Islet precursor cell (in vitro differentiated cells): ENCODE measurements at regions not wholly inside any gene's neighbourhood (a gene's known extent, or its start where the extent isn't known, plus 50 kb on each side); places are given as distances from the start of the nearest gene placed in this dataset.

Experiments used
- DNase-seq: peaks from one replicate; pipeline ENCODE4 v3.0.0-alpha.2; 2018

- peak; percentile 63 for DNase-seq
Observed at GRCh38 chr1:90778486-90778885, 61.4 kb upstream of the BARHL2 start.

- DNase-seq = no peak
Observed at GRCh38 chr1:90773812-90774211, 56.7 kb upstream of the BARHL2 start.

DNA sequence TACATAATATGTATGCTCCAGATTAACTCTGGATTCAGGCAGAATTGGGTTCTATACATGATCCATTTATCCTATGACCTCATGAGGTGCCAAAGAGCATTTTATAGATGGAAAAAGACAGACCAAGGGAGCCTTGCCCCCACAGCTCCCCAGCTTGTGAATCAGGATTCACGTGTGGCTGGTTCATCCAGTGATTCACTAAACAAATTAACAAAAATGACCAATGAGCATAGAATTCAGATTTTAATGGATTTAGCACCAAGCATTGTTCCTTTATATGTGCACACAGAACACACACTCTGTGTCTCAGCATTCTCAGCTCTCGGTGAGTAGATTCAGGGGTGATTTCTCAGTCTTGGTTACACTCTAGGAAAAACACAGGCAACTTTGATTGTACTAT lies 51.7 kb upstream of the BARHL2 start:
- DNase-seq = no peak

DNA sequence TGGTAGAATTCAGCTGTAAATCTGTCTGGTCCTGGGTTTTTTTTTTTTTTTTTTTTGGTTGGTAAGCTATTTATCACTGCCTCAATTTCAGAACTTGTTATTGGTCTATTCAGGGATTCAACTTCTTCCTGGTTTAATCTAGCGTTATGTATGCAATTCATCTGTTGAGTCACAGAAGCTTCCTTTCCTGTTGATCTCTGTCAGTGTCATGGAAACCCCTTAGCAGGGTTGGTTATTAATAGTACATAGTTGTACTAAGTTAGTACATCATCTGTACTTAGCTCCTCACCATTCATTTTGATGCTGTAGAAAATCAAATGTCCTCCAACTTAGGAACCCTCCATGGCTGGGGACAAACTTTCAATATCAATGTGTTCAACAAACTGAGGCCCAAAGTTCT lies 51.0 kb upstream of the BARHL2 start:
- DNase-seq = no peak
